VCaP (cell line): ENCODE measurements at regions not wholly inside any gene's neighbourhood (a gene's known extent, or its start where the extent isn't known, plus 50 kb on each side); places are given as distances from the start of the nearest gene placed in this dataset.

Experiments
- H3K27ac ChIP-seq: fragments of 450-650 bp; 2 replicates; pipeline ENCODE4 v1.5.1; 2017
- CTCF ChIP-seq: fragments of 450-650 bp; conservative IDR thresholded peaks from 2 replicates; pipeline ENCODE4 v1.5.1; 2017; ENCODE audit warnings: mild to moderate bottlenecking, moderate library complexity

GRCh38 chr5:4866131-4866659 is 273.9 kb upstream of the ADAMTS16 start:
- TF ChIP-seq CTCF: no peak
- no peak overlapping the region for H3K27ac ChIP-seq

- H3K27ac ChIP-seq: no peak overlapping the region
- TF ChIP-seq CTCF: no peak
Measured at GRCh38 chr5:4866817-4867216, 273.3 kb upstream of the ADAMTS16 start.

DNA sequence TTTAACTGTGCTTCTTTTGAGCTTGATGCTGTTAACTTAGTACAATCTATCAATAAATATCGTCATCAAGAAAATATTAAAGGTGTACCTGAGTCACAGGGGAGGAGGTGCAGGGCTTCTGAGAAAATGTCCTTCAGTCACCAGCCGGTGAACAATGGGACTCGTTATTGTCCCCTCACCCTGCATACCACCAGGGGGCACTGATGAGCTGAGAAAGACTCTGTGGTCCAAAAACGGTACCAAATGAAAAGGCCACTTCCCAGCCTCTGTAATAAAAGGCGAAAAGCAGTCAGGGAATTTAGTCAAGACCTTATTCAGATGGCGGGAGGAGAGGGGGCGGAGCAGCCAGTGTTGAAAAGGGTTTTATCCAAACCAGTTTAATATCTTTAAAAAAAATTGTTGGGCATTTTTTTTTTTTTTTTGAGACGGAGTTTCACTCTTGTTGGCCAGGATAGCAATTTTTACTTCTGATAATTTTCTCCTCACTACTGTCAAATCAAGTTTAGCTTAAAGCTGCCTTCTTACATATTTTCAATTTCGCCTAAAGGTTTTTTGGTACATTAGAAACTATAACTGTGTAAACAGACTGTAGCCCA is 271.9 kb upstream of the ADAMTS16 start:
- H3K27ac ChIP-seq: no peak overlapping the region
- TF ChIP-seq CTCF: peak; percentile 94

GRCh38 chr5:4873652-4874051 is 266.5 kb upstream of the ADAMTS16 start:
- H3K27ac ChIP-seq: no peak overlapping the region
- TF ChIP-seq CTCF: no peak

- no peak overlapping the region for H3K27ac ChIP-seq
- TF ChIP-seq CTCF: no peak
Measured at GRCh38 chr5:4874097-4874496, 266.0 kb upstream of the ADAMTS16 start.

DNA sequence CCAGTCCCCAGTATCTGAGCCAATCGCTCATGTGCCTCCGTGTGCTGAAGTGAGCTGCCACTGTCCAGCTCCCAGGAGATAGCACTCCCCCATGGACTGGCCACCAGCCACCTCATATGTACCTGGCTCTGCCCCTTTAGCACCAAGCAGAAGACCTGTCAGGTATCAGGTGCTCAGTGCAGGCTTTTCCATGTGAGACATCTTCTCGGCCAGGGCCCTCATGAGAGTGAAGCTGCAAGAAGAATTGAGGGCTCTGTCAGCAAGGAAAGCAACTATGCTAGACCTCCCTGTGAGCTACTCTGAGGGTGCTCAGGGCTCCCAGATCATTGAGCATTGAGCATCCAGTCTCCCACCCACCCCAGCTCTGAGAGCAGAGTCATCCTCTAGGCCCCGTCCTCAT is 264.2 kb upstream of the ADAMTS16 start:
- H3K27ac ChIP-seq: no peak overlapping the region
- TF ChIP-seq CTCF: no peak

DNA sequence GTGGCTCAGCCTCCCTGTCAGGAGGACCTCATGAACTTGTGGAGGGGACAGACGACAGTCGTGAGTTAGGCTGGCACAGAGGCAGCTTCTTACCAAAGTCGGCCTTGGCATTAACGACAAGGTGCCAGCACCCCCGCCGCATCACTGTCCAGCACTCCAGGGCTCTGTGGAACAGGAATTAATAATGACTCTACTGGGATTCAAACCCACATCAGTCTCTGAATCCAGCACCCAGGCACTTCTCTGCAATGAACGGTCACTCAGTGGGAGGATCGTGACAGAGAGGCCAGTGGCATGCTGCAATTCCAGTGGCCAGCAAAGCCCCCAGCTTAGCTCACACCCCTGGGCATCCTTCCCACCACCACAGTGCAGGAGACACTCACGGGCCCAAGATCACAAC is 263.3 kb upstream of the ADAMTS16 start:
- H3K27ac ChIP-seq: no peak overlapping the region
- no peak for TF ChIP-seq CTCF
